PC-3 (cell line): ENCODE measurements at regions not wholly inside any gene's neighbourhood (a gene's known extent, or its start where the extent isn't known, plus 50 kb on each side); places are given as distances from the start of the nearest gene placed in this dataset.
A peak's percentile ranks its signal among the peaks of the same experiment; 100 is the strongest.

Experiments
- ATAC-seq: fragments of 200-7000 bp; cut with Tn5 transposase; 2 replicates; pipeline ENCODE4 v1.9.1; 2020; ENCODE audit warnings: mild to moderate bottlenecking, moderate library complexity
- BruUV-seq: library from RNA; stranded (reverse); fragments of 400-500 nt; replicated peaks from 2 replicates; lab custom pipeline; 2021; lab: Mats Ljungman, UMichigan
- CTCF ChIA-PET: fragments of 300-600 bp; sonication (Branson Sonifier 250); formaldehyde crosslinking; loops from one replicate; lab custom pipeline; 2022; ENCODE audit warnings: antibody characterized with exemption; lab: Charles Lee
- POLR2A ChIA-PET: fragments of 300-600 bp; sonication (Branson Sonifier 250); formaldehyde crosslinking; loops from one replicate; lab custom pipeline; 2022; ENCODE audit warnings: antibody characterized with exemption; ENCODE audit not compliant: unreplicated experiment; lab: Charles Lee
- DNase-seq: peaks from one replicate; pipeline ENCODE4 v3.0.0-alpha.2; 2015
- H2AFZ ChIP-seq: fragments of 300-600 bp; sonication (generic); 2 replicates; pipeline ENCODE4 v1.6.0; 2016; ENCODE audit warnings: antibody characterized with exemption, low read length
- H3F3A ChIP-seq: fragments of 300-600 bp; sonication (generic); one replicate; pipeline ENCODE4 v1.6.0; 2017; ENCODE audit warnings: antibody characterized with exemption, low read length, control low read depth, mild to moderate bottlenecking; ENCODE audit not compliant: unreplicated experiment
- H3K27ac ChIP-seq: fragments of 300-600 bp; sonication (generic); 2 replicates; pipeline ENCODE4 v1.5.1; 2016; ENCODE audit warnings: mild to moderate bottlenecking, low read length
- H3K27me3 ChIP-seq: fragments of 300-600 bp; sonication (generic); 2 replicates; pipeline ENCODE4 v1.6.1; 2016; ENCODE audit warnings: low read length, mixed read lengths
- H3K36me3 ChIP-seq: fragments of 300-600 bp; sonication (generic); 2 replicates; pipeline ENCODE4 v1.6.1; 2016; ENCODE audit warnings: low read depth, mixed run types, low read length, mixed read lengths
- H3K4me1 ChIP-seq: fragments of 300-600 bp; sonication (generic); 2 replicates; pipeline ENCODE4 v1.5.1; 2016; ENCODE audit warnings: low read length; ENCODE audit not compliant: insufficient read depth
- H3K4me2 ChIP-seq: fragments of 300-600 bp; sonication (generic); 2 replicates; pipeline ENCODE4 v1.6.0; 2016; ENCODE audit warnings: low read length
- H3K4me3 ChIP-seq: fragments of 300-600 bp; sonication (generic); 2 replicates; pipeline ENCODE4 v1.5.1; 2016; ENCODE audit warnings: mild to moderate bottlenecking, low read length, mixed read lengths
- H3K79me2 ChIP-seq: fragments of 300-600 bp; sonication (generic); 2 replicates; pipeline ENCODE4 v1.6.1; 2017; ENCODE audit warnings: low read length, mixed read lengths
- H3K9ac ChIP-seq: fragments of 300-600 bp; sonication (generic); 2 replicates; pipeline ENCODE4 v1.6.0; 2016; ENCODE audit warnings: mild to moderate bottlenecking, low read length
- H3K9me2 ChIP-seq: fragments of 300-600 bp; sonication (generic); replicated peaks from 2 replicates; pipeline ENCODE4 v1.6.1; 2016; ENCODE audit warnings: mixed run types, low read length, mixed read lengths
- H3K9me3 ChIP-seq: fragments of 300-600 bp; sonication (generic); 2 replicates; pipeline ENCODE4 v1.6.1; 2016; ENCODE audit warnings: low read length, mixed read lengths
- H4K20me1 ChIP-seq: fragments of 300-600 bp; sonication (generic); 2 replicates; pipeline ENCODE4 v1.6.1; 2016; ENCODE audit warnings: low read length, mixed read lengths
- CTCF ChIP-seq: fragments of 300-600 bp; sonication (generic); conservative IDR thresholded peaks from 2 replicates; pipeline ENCODE4 v1.5.1; 2017; ENCODE audit warnings: antibody characterized with exemption, low read depth, mild to moderate bottlenecking, low read length
- EZH2 ChIP-seq: fragments of 300-600 bp; sonication (generic); IDR thresholded peaks from one replicate; pipeline ENCODE4 v1.6.1; 2017; ENCODE audit warnings: antibody characterized with exemption, mild to moderate bottlenecking, low read length; ENCODE audit not compliant: unreplicated experiment
- EZH2phosphoT487 ChIP-seq: fragments of 300-600 bp; sonication (generic); IDR thresholded peaks from 2 replicates; pipeline ENCODE4 v1.6.1; 2018; ENCODE audit warnings: mild to moderate bottlenecking, antibody characterized with exemption, low read length, borderline replicate concordance
- intact Hi-C: fragments of 100-400 bp; cut with micrococcal nuclease; formaldehyde crosslinking; loops from 2 replicates; pipeline ENCODE4 v1.9.0; 2023

DNA sequence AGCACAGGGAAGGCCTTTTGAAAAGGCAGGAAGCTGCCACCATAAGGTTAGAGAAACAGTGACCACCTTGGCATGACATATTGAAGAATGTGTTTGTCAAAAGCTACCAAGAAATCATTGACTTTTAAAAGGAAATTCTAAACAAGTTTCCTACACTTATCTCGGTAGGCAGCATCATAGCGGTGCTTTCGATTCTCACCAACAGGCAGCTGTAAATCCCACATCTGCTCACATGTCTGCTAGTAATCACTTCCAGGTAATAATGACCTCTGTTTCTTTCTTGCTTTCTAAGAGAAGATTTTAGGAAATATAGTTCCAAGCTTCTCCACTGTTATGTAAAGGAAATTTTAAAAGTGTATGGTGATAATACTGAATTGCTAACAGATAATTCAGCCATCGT is 821.1 kb upstream of the FOXG1 start:
- no peak for TF ChIP-seq EZH2
- TF ChIP-seq EZH2phosphoT487, result no peak
- TF ChIP-seq CTCF, result no peak
- no peak for ATAC-seq
- Histone ChIP-seq H3K36me3 (no peaks in the 10 kb centered on the region), H3K9ac (no peak overlapping the region), H3K4me3 (no peak overlapping the region), H3K9me3 (no peaks in the 10 kb centered on the region), H4K20me1 (no peaks in the 10 kb centered on the region), H3K9me2 (no peaks in the 10 kb centered on the region), H3K4me2 (no peak overlapping the region), H3K79me2 (no peaks in the 10 kb centered on the region), H3F3A (no peaks in the 10 kb centered on the region), H3K27ac (no peak overlapping the region), H2AFZ (no peak overlapping the region), H3K27me3 (peaks cover 3% of the 10 kb centered on the region; the same call in 1 of the 2 replicates), H3K4me1 (no peaks in the 10 kb centered on the region)
- intact Hi-C loops, result no loop called here
- POLR2A ChIA-PET, result no interaction called here
- CTCF ChIA-PET, result no interaction called here
- no peak for DNase-seq
- BruUV-seq, result no TSS peak

- H3K9ac ChIP-seq, result no peak overlapping the region
- TF ChIP-seq EZH2phosphoT487, result no peak
- TF ChIP-seq EZH2, result no peak
- TF ChIP-seq CTCF, result no peak
Observed at GRCh38 chr14:27958757-27959156, 807.8 kb upstream of the FOXG1 start.

DNA sequence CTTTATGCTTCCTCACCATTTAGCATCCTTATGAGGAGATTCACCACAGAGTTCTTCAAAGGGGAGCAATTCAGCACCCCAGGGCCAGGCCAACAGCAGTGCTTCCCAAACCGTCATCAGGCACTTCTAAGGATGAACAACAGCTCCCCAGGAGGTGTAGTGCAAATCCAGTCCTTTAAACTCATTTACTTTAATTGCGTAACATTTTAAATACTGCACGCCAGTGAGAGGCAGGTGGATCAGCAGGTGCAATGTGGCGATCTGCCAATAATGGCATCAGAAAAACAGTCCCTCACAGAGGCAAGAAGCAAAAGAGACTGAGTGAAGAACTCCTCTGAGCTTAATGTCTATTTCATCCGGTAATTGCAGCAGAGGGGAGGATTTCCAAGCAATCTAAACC is 770.9 kb upstream of the FOXG1 start:
- TF ChIP-seq CTCF, result no peak
- TF ChIP-seq EZH2phosphoT487, result no peak
- TF ChIP-seq EZH2, result no peak
- intact Hi-C loops, result no loop called here
- Histone ChIP-seq H3K4me1 (no peaks in the 10 kb centered on the region), H3K27ac (no peak overlapping the region), H3K9me2 (no peaks in the 10 kb centered on the region), H4K20me1 (no peaks in the 10 kb centered on the region), H3K36me3 (no peaks in the 10 kb centered on the region), H3K27me3 (peaks cover 57% of the 10 kb centered on the region), H3K4me3 (no peak overlapping the region), H3F3A (no peaks in the 10 kb centered on the region), H3K9me3 (no peaks in the 10 kb centered on the region), H3K9ac (no peak overlapping the region), H2AFZ (no peak overlapping the region), H3K79me2 (no peaks in the 10 kb centered on the region), H3K4me2 (no peak overlapping the region)
- BruUV-seq, result no TSS peak
- DNase-seq (no peak), ATAC-seq (no peak)
- CTCF ChIA-PET, result no interaction called here
- POLR2A ChIA-PET, result no interaction called here

More at GRCh38 chr14:27958757-27959156, 807.8 kb upstream of the FOXG1 start:
- intact Hi-C loops, result no loop called here
- ChIA-PET CTCF (no interaction called here), POLR2A (no interaction called here)
- H3K27ac ChIP-seq, result no peak overlapping the region
- H3K79me2 ChIP-seq, result no peaks in the 10 kb centered on the region
- H3K36me3 ChIP-seq, result no peaks in the 10 kb centered on the region
- peaks cover 8% of the 10 kb centered on the region; the same call in 1 of the 2 replicates for H3K27me3 ChIP-seq
- H3F3A ChIP-seq, result no peaks in the 10 kb centered on the region
- H3K4me3 ChIP-seq, result no peak overlapping the region
- no peak overlapping the region for H2AFZ ChIP-seq
- ATAC-seq (peak; percentile 60), DNase-seq (no peak)
- no peaks in the 10 kb centered on the region for H3K4me1 ChIP-seq
- no TSS peak for BruUV-seq
- no peaks in the 10 kb centered on the region for H4K20me1 ChIP-seq
- no peak overlapping the region for H3K4me2 ChIP-seq
- no peaks in the 10 kb centered on the region for H3K9me3 ChIP-seq
- no peaks in the 10 kb centered on the region for H3K9me2 ChIP-seq
